ENCODE measurements at regions not wholly inside any gene's neighbourhood (a gene's known extent, or its start where the extent isn't known, plus 50 kb on each side); places are given as distances from the start of the nearest gene placed in this dataset.
"Not testable (repeated sequence)": the region's sequence is repeated elsewhere in the genome, so short reads cannot be mapped to it uniquely, and the experiment has no call there.

DNA sequence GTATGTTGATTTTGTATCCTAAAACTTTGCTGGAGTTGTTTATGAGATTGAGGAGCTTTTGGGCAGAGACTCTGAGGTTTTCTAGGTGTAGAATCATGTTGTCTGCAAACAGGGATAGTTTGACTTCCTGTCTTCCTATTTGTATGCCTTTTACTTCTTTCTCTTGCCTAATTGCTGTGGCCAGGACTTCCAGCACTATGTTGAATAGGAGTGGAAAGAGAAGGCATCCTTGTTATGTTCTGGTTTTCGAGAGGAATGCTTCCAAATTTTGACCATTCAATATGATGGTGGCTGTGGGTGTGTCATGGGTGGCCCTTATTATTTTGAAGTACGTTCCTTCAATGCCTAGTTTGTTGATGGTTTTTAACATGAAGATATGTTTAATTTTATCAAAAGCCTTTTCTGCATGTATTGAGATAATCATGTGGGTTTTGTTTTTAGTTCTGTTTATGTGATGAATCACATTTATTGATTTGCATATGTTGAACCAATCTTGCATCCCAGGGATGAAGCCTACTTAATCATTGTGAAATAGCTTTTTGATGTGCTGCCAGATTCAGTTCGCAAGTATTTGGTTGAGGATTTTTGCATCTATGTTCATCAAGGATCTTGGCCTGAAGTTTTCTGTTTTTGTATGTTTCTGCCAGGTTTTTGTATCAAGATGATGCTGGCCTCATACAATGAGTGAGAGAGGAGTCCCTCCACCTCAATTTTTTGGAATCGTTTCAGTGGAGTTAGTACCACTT is 188.1 kb downstream of the MINAR1 start:
- CTCF ChIA-PET = no interaction called here

DNA sequence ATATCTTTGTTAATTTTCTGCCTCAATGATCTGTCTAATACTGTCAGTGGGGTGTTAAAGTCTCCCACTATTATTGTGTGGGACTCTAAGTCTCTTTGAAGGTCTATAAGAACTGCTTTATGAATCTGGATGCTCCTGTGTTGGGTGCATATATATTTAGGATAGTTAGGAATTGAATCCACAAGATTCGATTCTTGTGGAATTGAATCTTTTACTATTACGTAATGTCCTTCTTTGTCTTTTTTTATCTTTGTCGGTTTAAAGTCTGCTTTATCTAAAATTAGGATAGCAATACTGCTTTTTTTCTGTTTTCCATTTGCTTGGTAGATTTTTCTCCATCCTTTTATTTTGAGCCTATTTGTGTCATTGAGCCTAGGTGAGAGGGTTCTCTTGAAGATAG is 189.7 kb downstream of the MINAR1 start:
- FAIRE-seq; BruUV-seq (replicated peaks); intact Hi-C loops (cut with micrococcal nuclease); H3K9me3 ChIP-seq (replicated peaks; ENCODE audit: control insufficient read depth, insufficient read depth, low read length); H3K4me2 ChIP-seq (ENCODE audit: insufficient read depth, low read length); H2AFZ ChIP-seq (ENCODE audit: low read depth, low read length); H3K9me1 ChIP-seq (replicated peaks; ENCODE audit: control insufficient read depth, extremely low read depth, insufficient read depth, low read length); POLR2A ChIA-PET; dilution Hi-C loops (cut with MboI; ENCODE audit: extremely low pct_ligation_motif_present, low sequenced_read_pairs); DNase-seq (ENCODE audit: low read depth, low spot score); H3K36me3 ChIP-seq (ENCODE audit: control insufficient read depth in 2 of 2, extremely low read depth in 1 of 2, insufficient read depth in 2 of 2, low read length in 2 of 2); H3K4me3 ChIP-seq (replicated peaks in 1 of 3; ENCODE audit: insufficient read depth in 1 of 3, low read depth in 1 of 3, low read length in 3 of 3); CTCF ChIA-PET; H3K79me2 ChIP-seq (ENCODE audit: control insufficient read depth, insufficient read depth, low read length); H3K4me1 ChIP-seq (ENCODE audit: control insufficient read depth, extremely low read depth, insufficient read depth, low read length); H3K27ac ChIP-seq (ENCODE audit: insufficient read depth, low read depth, low read length); H3K27me3 ChIP-seq (ENCODE audit: control insufficient read depth in 2 of 2, insufficient read depth in 2 of 2, low read length in 2 of 2); H4K20me1 ChIP-seq (replicated peaks; ENCODE audit: control insufficient read depth, extremely low read depth, insufficient read depth, low read length); H3K9ac ChIP-seq (replicated peaks; ENCODE audit: extremely low read depth, insufficient read depth, low read length): not testable (repeated sequence)

More for the DNA sequence above, 188.1 kb downstream of the MINAR1 start:
- no TSS peak for BruUV-seq (replicated peaks)
- Histone ChIP-seq H3K4me2 (ENCODE audit: insufficient read depth, low read length) (no peak overlapping the region), H3K4me3 (replicated peaks in 1 of 3; ENCODE audit: insufficient read depth in 1 of 3, low read depth in 1 of 3, low read length in 3 of 3) (no peak overlapping the region), H3K9me3 (replicated peaks; ENCODE audit: control insufficient read depth, insufficient read depth, low read length) (no peaks in the 10 kb centered on the region), H3K36me3 (ENCODE audit: control insufficient read depth in 2 of 2, extremely low read depth in 1 of 2, insufficient read depth in 2 of 2, low read length in 2 of 2) (no peaks in the 10 kb centered on the region), H3K9ac (replicated peaks; ENCODE audit: extremely low read depth, insufficient read depth, low read length) (no peak overlapping the region), H3K27me3 (ENCODE audit: control insufficient read depth in 2 of 2, insufficient read depth in 2 of 2, low read length in 2 of 2) (peaks cover 0 to 2% of the 10 kb centered on the region in 2 experiments), H3K4me1 (ENCODE audit: control insufficient read depth, extremely low read depth, insufficient read depth, low read length) (no peaks in the 10 kb centered on the region), H3K9me1 (replicated peaks; ENCODE audit: control insufficient read depth, extremely low read depth, insufficient read depth, low read length) (no peaks in the 10 kb centered on the region), H4K20me1 (replicated peaks; ENCODE audit: control insufficient read depth, extremely low read depth, insufficient read depth, low read length) (no peaks in the 10 kb centered on the region), H3K79me2 (ENCODE audit: control insufficient read depth, insufficient read depth, low read length) (no peaks in the 10 kb centered on the region), H2AFZ (ENCODE audit: low read depth, low read length) (no peak overlapping the region), H3K27ac (ENCODE audit: insufficient read depth, low read depth, low read length) (no peak overlapping the region)
- no peak for DNase-seq (ENCODE audit: low read depth, low spot score)
- no peak for FAIRE-seq
- POLR2A ChIA-PET = no interaction called here
- dilution Hi-C loops (cut with MboI; ENCODE audit: extremely low pct_ligation_motif_present, low sequenced_read_pairs) (no loop called here), intact Hi-C loops (cut with micrococcal nuclease) (no loop called here)
- TF ChIP-seq JUN (IDR thresholded peaks at IDR 0.05; ENCODE audit: borderline replicate concordance, insufficient read depth, insufficient read length, low read depth) (no peak), FOS (IDR thresholded peaks at IDR 0.05; ENCODE audit: borderline replicate concordance, insufficient read depth, low read length) (no peak), POLR2AphosphoS5 (IDR thresholded peaks at IDR 0.05; ENCODE audit: insufficient read depth, low read depth, low read length) (no peak), POLR2A (IDR thresholded peaks at IDR 0.05; ENCODE audit: low read depth, low read length) (no peak), EZH2 (IDR thresholded peaks at IDR 0.05; ENCODE audit: borderline replicate concordance, low read depth, low read length, severe bottlenecking) (no peak), MYC (IDR thresholded peaks at IDR 0.05; ENCODE audit: low read depth, low read length) (no peak), GATA2 (IDR thresholded peaks at IDR 0.05; ENCODE audit: insufficient read depth, insufficient read length, low read depth, low read length) (no peak)
- TF ChIP-seq, protein P1, sequence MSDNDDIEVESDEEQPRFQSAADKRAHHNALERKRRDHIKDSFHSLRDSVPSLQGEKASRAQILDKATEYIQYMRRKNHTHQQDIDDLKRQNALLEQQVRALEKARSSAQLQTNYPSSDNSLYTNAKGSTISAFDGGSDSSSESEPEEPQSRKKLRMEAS (IDR thresholded peaks at IDR 0.05; ENCODE audit: insufficient read depth, insufficient read length) = no peak
- TF ChIP-seq, protein P2, sequence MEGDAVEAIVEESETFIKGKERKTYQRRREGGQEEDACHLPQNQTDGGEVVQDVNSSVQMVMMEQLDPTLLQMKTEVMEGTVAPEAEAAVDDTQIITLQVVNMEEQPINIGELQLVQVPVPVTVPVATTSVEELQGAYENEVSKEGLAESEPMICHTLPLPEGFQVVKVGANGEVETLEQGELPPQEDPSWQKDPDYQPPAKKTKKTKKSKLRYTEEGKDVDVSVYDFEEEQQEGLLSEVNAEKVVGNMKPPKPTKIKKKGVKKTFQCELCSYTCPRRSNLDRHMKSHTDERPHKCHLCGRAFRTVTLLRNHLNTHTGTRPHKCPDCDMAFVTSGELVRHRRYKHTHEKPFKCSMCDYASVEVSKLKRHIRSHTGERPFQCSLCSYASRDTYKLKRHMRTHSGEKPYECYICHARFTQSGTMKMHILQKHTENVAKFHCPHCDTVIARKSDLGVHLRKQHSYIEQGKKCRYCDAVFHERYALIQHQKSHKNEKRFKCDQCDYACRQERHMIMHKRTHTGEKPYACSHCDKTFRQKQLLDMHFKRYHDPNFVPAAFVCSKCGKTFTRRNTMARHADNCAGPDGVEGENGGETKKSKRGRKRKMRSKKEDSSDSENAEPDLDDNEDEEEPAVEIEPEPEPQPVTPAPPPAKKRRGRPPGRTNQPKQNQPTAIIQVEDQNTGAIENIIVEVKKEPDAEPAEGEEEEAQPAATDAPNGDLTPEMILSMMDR (IDR thresholded peaks at IDR 0.05; ENCODE audit: extremely low read depth in 1 of 2, insufficient read depth in 1 of 2, low read depth in 1 of 2, low read length in 2 of 2) = no peak

Data from endothelial cell of umbilical vein (primary cell).